NCI-H2196 (cell line): ENCODE measurements at regions not wholly inside any gene's neighbourhood (a gene's known extent, or its start where the extent isn't known, plus 50 kb on each side); places are given as distances from the start of the nearest gene placed in this dataset.
"Not testable (repeated sequence)": the region's sequence is repeated elsewhere in the genome, so short reads cannot be mapped to it uniquely, and the experiment has no call there.

Source experiments
- DNase-seq: peaks from one replicate; lab custom pipeline; 2025; ENCODE audit not compliant: unreplicated experiment; lab: John Stamatoyannopoulos, UW

GRCh38 chr14:82872494-82872893, 1338.8 kb upstream of the SEL1L start:
- DNase-seq = no peak

- DNase-seq = no peak
Observed at GRCh38 chr14:82878951-82879350, 1345.3 kb upstream of the SEL1L start.

DNA sequence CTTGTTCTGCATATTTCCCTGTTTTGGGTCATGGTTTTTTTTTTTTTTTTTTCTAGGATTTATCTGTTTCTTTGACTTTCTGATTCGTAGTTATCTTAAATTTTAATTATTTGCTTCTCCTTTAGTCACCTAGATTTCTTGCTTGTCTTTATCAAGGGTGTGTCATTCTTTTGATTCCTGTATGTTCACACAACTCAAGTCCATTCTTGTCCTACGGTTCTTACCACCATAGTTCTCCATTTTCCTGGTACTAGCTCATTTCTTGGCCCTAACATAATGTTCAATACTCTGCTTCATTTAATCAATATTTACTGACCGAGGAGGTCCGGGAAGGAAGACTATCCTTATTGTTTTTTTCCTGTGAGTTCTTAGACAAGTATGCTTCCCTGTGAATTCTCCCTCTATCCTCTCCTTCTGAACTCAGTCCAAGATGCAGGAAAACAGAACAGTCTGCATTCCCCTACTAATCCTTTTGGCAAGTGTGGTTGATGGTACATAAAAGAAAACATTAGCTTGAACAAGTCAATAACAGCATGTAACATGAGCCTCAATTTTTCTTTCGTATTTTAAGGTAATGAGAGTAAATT, 1346.4 kb upstream of the SEL1L start:
- no peak for DNase-seq

- no peak for DNase-seq
Observed at GRCh38 chr14:82886670-82887069, 1353.0 kb upstream of the SEL1L start.

DNA sequence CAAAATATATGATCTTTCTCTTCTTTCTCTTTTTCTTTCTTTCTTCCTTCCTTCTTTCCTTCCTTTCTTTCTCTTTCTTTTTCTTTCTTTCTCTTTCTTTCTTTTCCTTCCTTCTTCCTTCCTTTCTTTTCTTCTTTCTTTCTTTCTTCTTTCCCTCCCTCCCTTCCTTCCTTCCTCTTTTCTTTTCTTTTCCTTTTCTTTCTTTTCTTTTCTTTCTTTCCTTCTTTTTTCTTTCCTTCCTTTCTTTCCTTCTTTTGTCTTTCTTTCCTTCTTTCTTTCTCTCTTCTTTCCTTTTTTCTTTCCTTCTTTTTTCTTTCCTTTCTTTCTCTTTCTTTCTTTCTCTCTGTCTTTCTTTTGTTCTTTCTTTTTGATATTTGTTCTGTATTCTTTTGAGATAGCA, 1356.0 kb upstream of the SEL1L start:
- no peak for DNase-seq

DNA sequence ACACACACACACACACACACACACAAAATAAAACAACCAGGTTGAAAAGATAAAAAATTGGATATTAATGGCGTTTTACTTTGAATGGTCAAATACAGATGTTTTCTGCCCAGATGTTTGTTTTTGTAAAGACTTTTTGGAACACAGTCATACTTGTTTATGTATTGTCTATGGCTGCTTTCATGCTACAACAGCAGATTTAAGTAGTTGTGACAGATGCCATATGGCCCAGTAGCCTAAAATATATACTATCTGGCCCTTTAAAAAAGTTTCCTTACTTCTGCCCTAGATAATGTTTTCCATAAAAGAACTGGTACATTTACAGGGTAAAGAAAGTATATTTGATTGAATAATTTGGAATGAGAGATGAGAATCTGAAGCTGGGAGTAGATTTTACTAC, 1362.8 kb upstream of the SEL1L start:
- no peak for DNase-seq

- DNase-seq = no peak
Observed at GRCh38 chr14:82897469-82898308, 1364.0 kb upstream of the SEL1L start.

DNA sequence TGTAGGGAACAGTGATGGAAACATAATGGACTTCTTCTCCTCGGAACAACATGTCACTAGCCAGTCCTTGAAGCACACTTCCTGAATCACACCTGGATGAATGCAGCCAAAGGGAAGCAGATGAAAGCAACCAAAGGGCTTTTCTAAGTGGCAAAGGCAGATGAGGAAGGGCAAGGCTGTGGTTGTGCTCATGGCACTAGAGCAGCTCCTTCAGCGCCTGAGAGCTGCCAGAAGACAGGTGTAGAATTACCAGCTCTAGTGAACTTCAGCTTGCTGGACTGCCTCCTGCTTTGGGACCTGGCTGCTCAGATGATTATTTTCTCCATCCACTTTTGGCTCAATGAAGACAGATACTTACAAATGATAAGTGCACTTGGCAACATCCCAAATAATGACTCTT, 1372.1 kb upstream of the SEL1L start:
- DNase-seq = no peak

DNA sequence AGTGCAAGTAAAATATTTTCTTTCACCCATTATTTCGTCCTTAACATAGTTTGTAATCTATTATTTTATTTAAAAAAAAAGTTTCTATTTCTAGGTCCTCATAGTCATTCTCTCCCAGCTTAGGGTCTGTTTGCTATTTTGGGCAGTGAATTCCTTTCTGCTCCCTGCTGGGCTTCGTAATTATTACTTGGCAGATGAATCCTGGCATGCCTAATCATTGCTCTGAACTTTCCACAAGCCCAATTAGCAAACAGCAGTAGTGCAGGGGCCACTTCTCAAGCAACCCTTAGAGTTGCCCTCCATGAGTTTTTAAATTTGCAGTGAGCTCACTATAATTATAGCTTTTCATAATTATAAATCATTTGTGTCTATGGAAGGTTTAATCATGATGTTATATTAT, 1378.3 kb upstream of the SEL1L start:
- no peak for DNase-seq

GRCh38 chr14:82913396-82913795, 1379.7 kb upstream of the SEL1L start:
- DNase-seq = no peak

DNA sequence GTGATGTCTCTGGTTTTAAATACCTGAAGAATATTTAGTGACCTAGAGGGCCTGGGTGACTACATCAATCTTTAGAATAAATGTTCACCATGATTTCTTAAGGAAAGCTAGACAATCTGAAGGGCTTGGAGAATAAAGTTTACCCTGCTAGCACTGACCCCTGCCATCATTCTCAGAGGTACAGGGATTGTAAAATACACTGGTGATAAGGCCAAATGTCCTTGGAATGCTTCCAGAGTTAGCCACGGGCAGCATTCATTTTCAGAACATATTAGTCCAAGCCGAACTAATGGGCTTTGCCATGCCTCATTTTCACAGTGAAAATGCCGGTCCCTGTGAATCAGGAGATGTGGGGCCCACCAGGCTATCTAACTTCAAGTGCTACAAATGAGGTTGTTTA, 1381.7 kb upstream of the SEL1L start:
- no peak for DNase-seq

DNA sequence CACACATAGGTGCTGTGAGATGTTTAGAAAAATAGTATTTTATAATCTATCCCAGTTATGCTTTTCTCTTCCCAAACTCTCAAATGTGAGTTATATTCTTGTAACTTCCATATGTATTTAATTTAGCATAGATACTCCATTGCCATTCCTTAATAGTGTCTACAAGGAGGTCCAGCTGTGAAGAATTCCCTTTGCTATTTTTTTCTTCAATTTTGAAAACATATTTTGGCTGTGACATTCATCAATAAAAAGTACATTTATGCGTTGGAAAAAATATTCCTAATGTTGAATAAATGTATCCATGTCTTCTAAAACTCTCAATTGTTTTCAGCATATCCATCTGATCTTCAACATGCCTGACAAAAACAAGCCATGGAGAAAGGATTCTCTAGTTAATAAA, 1402.0 kb upstream of the SEL1L start:
- DNase-seq = no peak

- DNase-seq = no peak
Observed at GRCh38 chr14:82951171-82951570, 1417.5 kb upstream of the SEL1L start.

DNA sequence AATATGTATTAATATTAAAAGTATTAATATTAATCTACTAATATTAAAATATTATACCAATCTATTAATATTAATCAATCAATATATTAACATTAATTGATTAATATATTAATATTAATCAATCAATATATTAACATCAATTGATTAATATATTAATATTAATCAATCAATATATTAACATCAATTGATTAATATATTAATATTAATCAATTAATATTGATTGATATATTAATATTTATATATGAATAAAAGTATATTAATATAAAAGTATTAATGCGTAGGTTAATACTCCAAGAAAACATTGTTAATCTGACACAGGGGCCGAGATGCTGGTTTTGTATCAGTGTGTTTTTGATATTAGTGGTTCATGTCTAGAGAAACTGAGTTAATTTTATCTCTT, 1430.1 kb upstream of the SEL1L start:
- no peak for DNase-seq

DNA sequence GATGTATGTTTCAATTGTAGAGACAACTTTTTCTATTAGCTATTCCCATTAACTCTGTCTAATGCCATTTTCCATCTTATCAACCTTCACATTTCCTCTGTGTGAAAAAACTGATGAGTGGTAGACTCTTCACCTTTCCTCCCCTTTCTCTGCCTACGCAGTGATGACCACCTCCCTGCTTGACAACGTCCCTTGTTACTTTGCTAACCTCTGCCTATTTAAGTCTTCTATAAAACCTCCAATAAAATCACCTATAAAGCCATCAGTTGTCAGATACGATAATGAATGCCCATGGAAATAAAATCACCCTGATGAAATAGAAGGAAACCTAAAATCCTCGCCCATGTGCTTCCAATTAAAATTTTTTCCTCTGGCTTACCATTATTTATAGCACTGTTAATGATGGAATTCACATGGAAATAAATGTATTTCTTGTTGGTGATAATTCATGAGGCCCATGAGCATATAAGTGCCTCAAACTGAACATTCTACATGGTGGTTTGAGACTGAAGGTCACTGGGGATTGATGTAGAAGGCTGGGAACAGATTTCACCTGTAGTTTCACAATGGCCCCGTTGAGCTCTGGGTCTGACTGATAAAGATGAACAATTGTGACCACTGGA, 1454.0 kb upstream of the SEL1L start:
- no peak for DNase-seq

GRCh38 chr14:82994547-82994946, 1460.9 kb upstream of the SEL1L start:
- DNase-seq = not testable (repeated sequence)

- DNase-seq = no peak
Observed at GRCh38 chr14:82999802-83000201, 1466.1 kb upstream of the SEL1L start.

- no peak for DNase-seq
Observed at GRCh38 chr14:83004456-83005006, 1470.9 kb upstream of the SEL1L start.

GRCh38 chr14:83006121-83006670, 1472.5 kb upstream of the SEL1L start:
- no peak for DNase-seq

DNA sequence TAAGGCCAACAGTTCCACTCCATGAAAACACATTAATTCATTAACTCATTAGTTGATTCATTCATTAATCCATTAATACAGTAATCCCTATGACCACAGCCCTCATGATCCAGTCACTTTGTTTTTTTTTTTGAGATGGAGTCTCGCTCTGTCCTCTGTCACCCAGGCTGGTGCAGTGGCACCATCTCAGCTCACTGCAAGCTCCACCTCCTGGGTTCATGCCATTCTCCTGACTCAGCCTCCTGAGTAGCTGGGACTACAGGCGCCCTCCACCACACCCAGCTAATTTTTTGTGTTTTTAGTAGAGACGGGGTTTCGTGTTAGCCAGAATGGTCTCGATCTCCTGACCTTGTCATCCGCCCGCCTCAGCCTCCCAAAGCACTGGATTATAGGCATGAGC, 1473.4 kb upstream of the SEL1L start:
- DNase-seq = not testable (repeated sequence)

- DNase-seq = no peak
Observed at GRCh38 chr14:83007641-83008225, 1474.1 kb upstream of the SEL1L start.
